HG02588 (cell line): ENCODE measurements at regions not wholly inside any gene's neighbourhood (a gene's known extent, or its start where the extent isn't known, plus 50 kb on each side); places are given as distances from the start of the nearest gene placed in this dataset.
"Not testable (repeated sequence)": the region's sequence is repeated elsewhere in the genome, so short reads cannot be mapped to it uniquely, and the experiment has no call there.

ENCODE experiments used
- ATAC-seq: cut with Tn5 transposase; IDR thresholded peaks from one replicate; pipeline ENCODE4 v1.9.1; 2021; ENCODE audit warnings: mild to moderate bottlenecking, moderate library complexity; ENCODE audit not compliant: unreplicated experiment

DNA sequence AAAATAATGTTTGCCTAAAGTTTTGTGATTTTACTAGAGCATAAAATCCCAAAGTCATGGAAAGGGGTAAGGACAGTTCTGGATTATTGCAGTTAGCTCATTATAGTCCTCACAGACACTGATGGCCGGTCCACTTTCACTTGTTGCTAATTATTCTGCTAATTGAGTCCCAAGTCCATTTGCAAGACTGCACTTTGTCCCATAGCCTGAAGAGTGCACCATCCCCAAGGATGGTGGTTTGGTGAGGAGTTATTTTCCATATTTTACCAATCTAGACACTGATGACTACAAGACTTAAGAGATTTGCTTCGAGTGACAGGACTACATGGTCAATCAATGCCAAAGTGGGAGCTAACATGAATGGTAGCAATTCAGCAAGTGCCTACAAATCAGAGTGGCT lies 181.8 kb upstream of the CACNA2D1 start:
- no peak for ATAC-seq

DNA sequence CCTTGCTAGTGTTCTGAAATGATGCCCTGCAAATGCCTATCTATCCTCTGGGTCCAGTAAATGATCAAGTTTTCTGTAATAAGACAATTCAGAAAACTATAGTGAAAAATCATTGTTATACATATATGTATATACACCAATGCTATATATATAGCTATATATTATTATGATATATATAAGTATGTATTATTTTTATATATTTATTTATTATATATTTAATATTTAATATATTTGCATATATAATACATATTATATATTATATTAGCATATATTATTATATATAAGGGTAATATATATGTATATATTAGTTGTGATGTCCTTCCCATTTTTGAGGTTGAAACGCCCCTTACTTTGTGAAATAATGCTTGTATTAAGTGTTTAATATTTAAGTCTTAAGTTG lies 181.4 kb upstream of the CACNA2D1 start:
- ATAC-seq = no peak

DNA sequence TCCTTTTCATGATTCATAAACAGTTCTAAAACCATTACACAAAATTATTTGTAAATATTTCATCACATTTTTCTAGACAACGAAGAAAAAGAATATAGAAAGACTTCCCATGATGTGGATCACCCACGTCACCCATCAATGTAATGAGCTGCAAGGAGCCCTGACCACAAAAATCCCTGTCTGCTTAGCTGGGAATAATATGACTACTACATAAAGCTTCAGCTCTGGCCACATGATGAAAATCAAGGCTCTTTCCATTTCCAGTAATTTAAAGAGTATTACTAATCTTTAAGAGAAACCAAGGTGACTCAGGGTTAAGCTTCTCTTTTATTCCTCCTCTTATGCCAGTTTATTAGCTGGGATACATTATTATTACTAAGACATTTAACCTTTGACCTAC lies 180.8 kb upstream of the CACNA2D1 start:
- no peak for ATAC-seq

DNA sequence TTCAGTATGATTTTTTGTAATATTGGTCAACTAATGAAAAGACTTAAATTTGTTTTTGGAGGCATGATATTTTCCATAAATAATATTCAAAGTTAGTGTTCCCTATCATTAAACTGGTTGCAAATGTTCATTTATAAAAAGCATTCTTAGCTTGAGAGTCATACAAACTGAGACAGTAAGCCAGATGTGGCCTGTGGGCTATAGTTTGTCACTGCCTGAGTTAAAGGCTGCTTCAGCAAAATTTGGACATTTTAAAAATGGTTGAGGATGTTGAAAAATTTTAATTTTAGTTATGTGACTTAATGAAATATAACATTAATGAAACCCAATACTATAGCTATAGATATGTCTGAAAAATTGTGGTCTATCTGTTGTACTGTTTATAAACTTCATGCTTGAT lies 180.2 kb upstream of the CACNA2D1 start:
- ATAC-seq = no peak

DNA sequence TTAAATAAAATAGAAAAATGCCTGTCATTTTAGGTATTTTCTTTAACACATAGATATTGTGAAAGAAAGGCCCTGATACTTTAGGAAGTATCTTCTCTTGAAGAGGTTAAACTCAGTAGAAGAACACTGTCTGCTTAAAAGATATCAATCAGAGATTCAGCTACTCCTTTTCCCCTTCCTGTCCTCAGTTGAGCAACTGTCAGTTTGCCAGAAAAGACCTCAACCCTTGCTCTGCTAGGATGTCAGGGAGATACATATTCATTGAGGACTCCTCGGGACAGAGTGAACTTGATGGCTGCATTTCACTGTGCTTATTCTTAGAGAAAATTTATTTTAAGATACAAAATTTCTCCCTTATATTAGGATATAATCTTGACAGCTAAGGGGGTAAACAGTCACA lies 173.6 kb upstream of the CACNA2D1 start:
- ATAC-seq = no peak

DNA sequence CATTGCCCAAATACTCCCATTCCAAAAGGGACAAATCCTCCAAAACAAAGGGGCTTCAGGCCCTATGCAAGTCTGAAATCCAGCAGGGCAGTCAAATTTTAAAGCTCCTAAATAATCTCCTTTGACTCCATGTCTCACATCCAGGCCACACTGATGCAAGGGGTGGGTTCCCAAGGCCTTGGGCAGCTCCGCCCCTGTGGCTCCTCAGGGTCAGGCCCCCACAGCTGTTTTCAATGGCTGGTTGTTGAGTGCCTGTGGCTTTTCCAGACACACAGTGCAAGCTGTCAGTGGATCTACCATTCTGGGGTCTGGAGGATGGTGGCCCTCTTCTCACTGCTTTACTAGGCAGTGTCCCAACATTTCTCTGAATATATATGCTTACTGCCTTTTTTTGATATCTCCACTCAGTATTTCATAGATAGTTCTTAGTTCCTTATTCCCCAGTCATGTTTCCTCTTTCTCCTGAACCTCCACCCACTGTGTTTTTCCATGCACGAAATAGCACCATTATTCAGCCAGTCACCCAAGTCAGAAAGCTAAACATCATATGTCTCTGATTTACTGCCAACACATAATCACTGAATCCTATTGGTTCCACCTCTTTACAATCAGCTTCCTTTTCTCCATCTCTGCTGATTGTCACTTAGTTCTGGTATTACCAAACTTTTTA lies 172.6 kb upstream of the CACNA2D1 start:
- ATAC-seq = no peak

DNA sequence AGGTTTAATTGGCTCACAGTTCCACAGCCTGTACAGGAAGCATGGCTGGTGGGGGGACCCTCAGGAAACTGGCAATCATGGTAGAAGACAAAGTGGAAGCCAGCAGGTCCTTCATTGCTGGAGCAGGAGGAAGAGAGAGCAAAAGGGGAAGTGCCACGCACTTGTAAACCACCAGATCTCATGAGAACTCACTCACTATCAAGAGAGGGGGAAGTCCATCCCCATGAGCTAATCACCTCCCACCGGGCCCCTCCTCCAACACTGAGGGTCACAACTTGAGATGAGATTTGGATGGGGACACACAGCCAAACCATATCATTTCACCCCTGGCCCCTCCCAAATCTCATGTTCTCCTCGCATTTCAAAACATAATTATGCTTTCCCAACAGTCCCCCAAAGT lies 171.9 kb upstream of the CACNA2D1 start:
- peak; percentile 80 for ATAC-seq

DNA sequence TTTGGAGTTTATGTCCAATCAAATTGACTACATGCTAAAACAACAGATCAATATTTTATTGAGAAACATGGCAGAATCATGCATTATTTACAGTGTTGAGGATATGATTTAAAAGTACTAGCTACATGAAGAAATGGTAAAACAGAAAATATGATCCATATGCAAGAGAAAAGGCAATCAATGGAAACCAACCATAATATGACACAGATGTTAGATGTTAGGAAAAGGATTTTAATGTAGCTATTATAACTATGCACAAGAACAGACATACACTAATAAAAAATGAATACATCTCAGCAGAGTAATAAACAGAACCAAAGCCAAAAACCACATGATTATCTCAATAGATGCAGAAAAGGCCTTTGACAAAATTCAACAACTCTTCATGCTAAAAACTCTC lies 166.2 kb upstream of the CACNA2D1 start:
- no peak for ATAC-seq

DNA sequence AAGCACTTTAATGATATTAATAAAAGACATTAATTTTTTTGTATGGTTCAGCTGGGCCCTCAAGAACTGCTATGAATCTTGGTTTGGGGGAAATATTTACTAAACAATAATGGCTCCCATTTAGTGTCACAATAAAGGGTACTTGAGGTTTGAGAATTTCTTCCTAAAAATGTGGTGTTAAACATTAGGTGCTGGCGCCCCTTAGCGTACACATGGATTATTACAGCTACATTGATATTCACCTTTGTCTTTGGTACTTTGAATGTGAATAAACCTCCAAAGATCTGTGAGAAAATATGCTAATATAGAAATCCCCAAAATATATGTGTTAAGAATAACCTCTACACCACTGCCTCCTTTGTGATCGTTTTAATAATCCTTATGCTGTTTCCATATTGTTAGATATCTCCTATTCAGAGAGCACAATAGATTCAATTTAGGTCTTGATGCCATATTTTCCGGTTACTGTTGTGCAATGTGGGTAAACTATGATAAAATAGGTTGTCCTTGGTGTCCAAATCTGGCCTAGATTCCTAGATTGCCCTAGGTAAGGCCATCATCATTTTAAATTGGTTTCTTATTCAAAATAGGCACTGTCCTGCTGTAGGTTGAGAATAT lies 161.8 kb upstream of the CACNA2D1 start:
- ATAC-seq = no peak

DNA sequence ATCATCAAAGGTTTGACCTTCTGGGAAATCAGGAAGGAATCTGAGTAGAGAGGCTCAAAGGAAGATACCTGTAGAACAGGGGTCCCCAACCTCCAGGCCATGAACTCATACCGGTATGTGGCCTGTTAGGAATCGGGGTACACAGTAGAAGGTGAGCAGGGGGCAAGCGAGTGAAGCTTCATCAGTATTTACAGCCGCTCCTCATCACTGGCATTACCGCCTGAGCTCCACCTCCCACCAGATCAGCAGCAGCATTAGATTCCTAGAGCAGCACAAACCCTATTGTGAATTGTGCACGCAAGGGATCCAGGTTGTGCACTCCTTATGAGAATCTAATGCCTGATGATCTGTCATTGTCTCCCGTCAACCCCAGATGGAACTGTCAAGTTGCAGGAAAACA lies 158.5 kb upstream of the CACNA2D1 start:
- ATAC-seq = no peak

DNA sequence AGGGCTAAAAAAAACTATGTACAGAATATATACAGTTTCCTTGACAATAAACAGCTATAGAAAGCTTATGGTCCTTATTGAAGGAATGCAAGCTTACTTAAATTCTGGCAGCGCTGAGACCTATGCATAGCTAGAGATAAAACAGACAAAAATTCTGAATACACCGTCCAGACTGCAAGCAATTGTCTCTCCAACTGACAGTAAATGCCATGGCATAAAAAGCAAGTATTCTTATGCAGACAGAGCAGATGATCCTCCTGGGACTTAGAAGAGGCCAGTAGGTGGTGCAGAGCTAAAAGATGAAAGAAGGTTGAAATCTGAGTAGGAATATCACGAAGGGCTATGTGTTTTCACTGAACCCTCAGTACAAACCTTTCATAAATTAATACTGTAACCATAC lies 157.0 kb upstream of the CACNA2D1 start:
- ATAC-seq = no peak

DNA sequence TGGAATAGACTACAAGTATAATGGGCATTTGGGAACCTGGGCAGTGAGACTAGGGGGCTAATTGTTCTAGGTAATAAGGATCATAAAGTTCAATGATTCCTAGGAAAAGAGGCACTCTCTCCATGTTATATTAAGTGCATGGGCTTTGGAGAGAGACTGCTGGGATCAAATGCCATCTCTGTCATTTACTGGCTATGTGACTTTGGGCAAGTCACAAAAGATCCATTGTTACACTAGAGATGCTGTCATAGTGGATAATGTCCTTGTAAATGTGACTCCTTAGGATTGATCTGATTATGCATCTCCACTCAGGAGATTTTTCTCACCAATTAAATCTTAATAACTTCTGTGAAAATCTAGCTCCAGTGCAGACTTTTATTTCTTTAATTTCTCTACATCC lies 156.3 kb upstream of the CACNA2D1 start:
- no peak for ATAC-seq

DNA sequence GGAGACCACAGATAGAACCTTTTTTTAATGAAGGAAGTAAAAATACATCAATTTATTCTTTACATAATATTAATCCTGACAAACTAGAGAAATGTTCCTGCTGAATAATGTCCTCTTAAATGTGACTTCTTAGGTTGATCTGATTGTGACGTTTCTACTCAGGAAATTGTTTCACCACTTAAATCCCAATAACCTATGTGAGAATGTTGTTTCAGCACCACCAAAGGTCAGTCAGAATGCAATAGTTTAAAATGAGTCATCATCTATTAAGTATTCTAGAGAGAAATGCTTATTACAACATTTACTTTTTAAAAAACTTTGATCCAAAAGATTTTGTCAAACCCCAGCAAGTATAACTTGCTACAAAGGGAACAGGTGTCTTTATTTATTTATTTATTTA lies 155.4 kb upstream of the CACNA2D1 start:
- no peak for ATAC-seq

DNA sequence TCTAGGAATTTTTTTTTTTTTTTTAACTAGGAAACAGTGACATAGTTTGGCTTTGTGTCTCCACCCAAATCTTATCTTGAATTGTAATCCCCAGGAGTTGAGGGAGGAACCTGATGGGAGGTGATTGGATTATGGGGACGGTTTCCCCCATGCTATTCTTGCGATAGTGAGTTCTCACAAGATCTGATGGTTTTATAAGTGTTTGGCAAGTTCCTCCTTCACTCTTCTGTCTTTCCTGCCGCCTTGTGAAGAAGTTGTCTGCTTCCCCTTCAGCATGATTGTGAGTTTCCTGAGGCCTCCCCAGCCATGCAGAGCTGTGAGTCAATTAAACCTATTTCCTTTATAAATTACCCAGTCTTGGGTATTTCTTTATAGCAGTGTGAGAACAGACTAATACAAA lies 152.2 kb upstream of the CACNA2D1 start:
- not testable (repeated sequence) for ATAC-seq

DNA sequence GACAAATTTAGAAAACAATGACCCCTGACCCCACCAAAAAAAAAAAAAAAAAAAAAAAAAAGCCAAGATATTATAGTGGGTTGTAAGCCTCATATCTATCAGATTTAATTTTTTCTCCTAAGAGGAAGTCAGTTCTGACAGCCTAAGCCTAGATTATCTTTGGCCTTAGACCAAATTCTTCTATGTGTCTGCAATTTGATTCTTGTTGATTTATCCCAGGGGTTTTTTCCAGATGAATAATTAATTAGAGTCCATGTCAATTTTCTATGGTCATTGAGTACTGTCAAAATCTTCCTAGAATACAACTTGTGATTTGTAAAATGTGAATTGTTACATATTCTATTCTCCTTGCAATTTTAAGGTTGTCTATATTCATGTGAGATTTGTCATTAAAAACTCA lies 151.6 kb upstream of the CACNA2D1 start:
- no peak for ATAC-seq

DNA sequence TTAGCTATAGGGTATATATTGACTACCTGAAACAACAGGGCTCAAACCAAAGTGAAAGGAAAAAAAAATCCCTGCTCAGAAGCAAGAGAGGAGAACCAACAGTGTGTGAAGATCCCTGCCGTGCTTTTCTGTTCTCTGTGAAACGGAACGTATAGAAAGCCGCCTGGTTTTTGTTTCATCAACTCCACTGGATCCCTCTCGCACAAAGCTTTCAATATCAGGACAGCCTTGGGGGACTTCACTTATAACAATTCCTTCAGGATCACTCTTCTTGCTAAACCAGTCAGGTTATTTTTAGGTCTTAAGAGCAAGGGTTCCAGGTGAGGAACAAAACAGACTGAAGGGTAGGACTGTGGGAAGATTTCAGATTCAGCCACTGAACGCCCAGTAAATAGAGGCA lies 151.1 kb upstream of the CACNA2D1 start:
- no peak for ATAC-seq

DNA sequence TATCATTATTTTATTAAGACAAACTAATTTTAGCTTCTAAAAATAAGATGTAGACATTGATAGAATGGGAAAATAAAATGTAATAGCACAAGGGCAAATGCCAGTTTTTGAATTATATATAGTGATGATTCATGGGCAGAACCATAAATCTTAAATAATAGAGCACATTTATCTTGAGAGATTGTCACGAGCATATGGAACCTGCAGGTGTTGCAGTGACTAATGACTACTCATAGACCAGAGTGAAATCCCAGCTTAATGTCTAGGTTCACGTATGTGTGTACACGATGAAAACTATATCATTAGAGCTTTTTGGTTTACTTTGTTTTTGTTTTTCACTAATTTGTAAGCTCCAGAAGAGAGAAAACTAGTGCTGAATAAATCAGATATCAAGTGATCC lies 150.2 kb upstream of the CACNA2D1 start:
- no peak for ATAC-seq

DNA sequence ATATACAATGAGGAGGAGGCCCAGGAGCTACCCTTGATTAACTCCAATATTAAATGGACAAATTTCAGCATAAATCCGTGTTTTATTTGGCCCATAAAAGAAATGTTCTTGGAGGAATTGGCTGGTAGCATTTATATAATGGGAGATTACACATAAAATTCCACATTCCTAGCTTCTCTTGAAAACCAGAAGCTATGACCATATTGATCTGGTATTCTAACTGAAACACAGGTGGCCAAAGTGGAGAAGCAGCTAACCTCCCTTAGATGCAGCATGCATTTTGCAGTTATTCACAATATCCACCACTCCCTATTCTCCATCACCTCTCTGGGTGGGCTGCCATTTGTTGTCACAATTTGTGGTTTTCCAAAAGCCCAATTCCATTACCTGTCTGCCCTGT lies 148.8 kb upstream of the CACNA2D1 start:
- no peak for ATAC-seq

DNA sequence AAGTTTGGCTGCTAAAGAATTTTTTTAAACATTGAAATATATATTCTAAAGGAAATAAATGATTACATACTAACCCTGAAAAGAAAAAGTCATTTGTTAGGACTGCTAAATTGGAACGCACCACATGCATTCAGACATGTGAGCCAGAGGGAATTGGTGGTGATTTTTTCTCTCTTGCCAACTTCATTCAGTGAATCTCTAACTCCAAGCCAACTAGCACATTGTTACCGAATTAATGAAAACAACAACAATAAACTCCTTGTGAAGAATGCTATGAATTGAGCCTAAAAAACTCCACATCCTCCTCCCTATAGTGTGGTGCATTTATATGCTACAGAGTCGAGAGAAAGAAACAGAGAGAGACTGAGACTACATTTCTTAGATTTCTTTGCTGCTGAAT lies 135.5 kb upstream of the CACNA2D1 start:
- ATAC-seq = no peak

DNA sequence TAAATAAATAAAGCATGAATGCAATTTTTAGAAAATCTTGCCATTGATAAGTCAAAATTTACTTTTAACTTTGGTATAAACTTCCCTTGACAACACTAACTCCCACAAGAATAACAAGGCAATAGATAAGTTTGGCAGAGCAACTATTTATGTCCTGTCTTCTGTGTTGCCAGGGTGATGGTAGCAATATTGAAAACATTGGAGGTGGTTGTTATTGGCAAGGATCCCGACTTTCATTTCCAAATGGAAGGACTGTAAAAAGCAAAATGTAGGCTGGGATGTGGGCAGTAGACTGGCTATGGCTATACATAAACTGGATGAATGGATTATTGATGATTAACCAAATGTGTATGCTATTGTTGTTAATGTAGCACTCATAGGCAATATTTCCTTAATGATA lies 134.9 kb upstream of the CACNA2D1 start:
- no peak for ATAC-seq

DNA sequence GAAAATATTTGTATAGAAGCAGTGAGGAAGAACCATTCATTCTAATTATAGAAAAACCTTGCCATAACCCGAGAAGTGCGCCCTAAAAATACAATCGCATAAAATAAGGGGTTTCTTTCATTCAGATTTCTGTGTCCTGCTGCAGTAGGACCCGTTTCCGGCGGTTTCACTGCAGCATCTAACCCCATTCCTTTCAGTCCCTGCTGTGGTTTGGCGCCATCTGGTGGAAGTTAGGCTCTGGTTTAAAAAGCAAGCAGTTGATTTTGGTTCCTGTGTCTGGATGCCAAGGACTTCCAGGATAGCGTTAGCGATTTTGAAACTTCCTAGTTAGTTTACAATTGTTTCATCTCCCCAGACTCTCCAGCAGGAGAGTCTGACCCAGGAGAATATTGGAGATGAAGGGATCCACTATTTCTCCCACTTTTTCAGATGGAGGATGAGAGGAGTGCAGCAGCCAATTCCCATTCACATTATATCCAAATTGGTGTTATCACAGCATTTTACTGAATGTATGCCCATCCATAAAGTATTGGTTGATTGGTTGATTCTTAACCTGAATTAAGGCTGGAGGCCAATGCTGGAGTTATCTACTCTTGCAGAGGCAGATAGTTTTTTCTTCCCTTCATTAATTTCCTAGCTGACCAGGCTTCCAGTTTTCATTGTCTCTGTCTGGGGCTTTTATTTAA lies 128.8 kb upstream of the CACNA2D1 start:
- peak; percentile 92 for ATAC-seq

DNA sequence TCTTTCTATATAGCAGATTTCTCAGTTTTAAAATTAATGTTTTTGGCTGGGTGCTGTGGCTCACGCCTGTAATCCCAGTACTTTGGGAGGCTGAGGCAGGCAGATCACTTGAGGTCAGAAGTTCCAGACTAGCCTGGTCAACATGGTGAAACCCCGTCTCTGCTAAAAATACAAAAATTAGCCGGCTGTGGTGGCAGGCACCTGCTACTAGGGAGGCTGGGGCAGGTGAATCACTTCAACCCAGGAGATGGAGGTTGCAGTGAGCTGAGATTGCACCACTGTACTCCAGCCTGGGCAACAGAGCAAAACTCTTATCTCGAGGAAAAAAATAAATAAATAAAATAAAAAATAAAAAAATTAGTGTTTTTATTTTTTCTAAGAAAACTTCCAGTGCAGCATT lies 127.5 kb upstream of the CACNA2D1 start:
- not testable (repeated sequence) for ATAC-seq

DNA sequence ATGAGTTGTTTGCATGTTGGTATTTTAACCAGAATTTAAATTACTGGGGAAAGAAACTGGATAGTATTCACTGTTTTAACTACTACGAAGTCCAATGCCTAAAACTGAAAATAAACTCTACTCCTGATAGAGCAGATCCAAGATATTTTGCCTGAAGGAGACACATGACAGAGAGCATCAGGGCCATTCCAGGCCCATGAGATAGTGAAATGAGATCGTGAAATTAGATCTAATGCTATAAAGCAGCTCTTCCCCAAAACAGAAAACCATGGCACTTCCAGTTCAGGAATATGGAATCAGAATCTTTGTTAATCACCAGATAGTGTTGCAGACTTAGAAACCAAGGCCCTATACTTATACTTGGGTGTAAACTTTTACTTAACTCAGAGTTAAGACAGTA lies 124.3 kb upstream of the CACNA2D1 start:
- ATAC-seq = no peak
